HL-60 (cell line): ENCODE measurements at regions not wholly inside any gene's neighbourhood (a gene's known extent, or its start where the extent isn't known, plus 50 kb on each side); places are given as distances from the start of the nearest gene placed in this dataset.

ENCODE experiments used
- DNase-seq, 2 experiments: peaks; one replicate each; pipeline ENCODE4 v3.0.0-alpha.2; 2010 to 2020; ENCODE audit warnings: low read depth in 1 of 2, low spot score in 1 of 2
- H3K27ac ChIP-seq: fragments of 250-450 bp; sonication (Bioruptor Pico); replicated peaks from 2 replicates; pipeline ENCODE4 v1.5.1; 2020; ENCODE audit warnings: mild to moderate bottlenecking, moderate library complexity
- H3K27me3 ChIP-seq: fragments of 250-450 bp; sonication (Bioruptor Pico); 2 replicates; pipeline ENCODE4 v1.5.1; 2021; ENCODE audit warnings: mild to moderate bottlenecking, moderate library complexity; ENCODE audit not compliant: insufficient read depth, poor library complexity, severe bottlenecking
- H3K4me3 ChIP-seq: replicated peaks from 2 replicates; pipeline ENCODE4 v1.5.1; 2011; ENCODE audit warnings: mild to moderate bottlenecking, control low read depth, low read length; ENCODE audit not compliant: insufficient read depth
- CTCF ChIP-seq: IDR thresholded peaks from one replicate; pipeline ENCODE4 v1.5.1; 2011; ENCODE audit warnings: low read length, control low read depth, inconsistent platforms; ENCODE audit not compliant: insufficient read depth
- GABPA ChIP-seq: IDR thresholded peaks from 2 replicates; pipeline ENCODE4 v1.6.1; 2012; ENCODE audit warnings: low read depth
- POLR2AphosphoS5 ChIP-seq: IDR thresholded peaks from 2 replicates; pipeline ENCODE4 v1.6.1; 2012; ENCODE audit warnings: low read depth
- REST ChIP-seq: IDR thresholded peaks from 2 replicates; pipeline ENCODE4 v1.6.1; 2012; ENCODE audit warnings: low read depth; ENCODE audit not compliant: insufficient replicate concordance
- SPI1 ChIP-seq: IDR thresholded peaks from 2 replicates; pipeline ENCODE4 v1.6.1; 2012; ENCODE audit warnings: low read depth, mild to moderate bottlenecking, borderline replicate concordance

GRCh38 chr7:82757-83155 is 109.6 kb upstream of the FAM20C start:
- DNase-seq, result no peak
- TF ChIP-seq GABPA, result no peak
- H3K4me3 ChIP-seq, result no peak overlapping the region
- no peak overlapping the region for H3K27ac ChIP-seq
- no peaks in the 10 kb centered on the region for H3K27me3 ChIP-seq

- DNase-seq, result no peak
- TF ChIP-seq SPI1, result no peak
- TF ChIP-seq CTCF, result no peak
- no peak for TF ChIP-seq REST
- TF ChIP-seq GABPA, result no peak
- TF ChIP-seq POLR2AphosphoS5, result no peak
- Histone ChIP-seq H3K27ac (no peak overlapping the region), H3K4me3 (no peak overlapping the region), H3K27me3 (no peaks in the 10 kb centered on the region)
Measured at GRCh38 chr7:83441-83840, 108.9 kb upstream of the FAM20C start.

- TF ChIP-seq SPI1 (no peak), POLR2AphosphoS5 (no peak), GABPA (no peak), REST (no peak), CTCF (no peak)
- Histone ChIP-seq H3K4me3 (no peak overlapping the region), H3K27me3 (no peaks in the 10 kb centered on the region), H3K27ac (no peak overlapping the region)
- DNase-seq, result no peak
Measured at GRCh38 chr7:83861-84632, 108.3 kb upstream of the FAM20C start.

- Histone ChIP-seq H3K27ac (no peak overlapping the region), H3K27me3 (no peaks in the 10 kb centered on the region), H3K4me3 (no peak overlapping the region)
- TF ChIP-seq GABPA, result no peak
- no peak for TF ChIP-seq REST
- TF ChIP-seq POLR2AphosphoS5, result no peak
- TF ChIP-seq CTCF, result no peak
- no peak for TF ChIP-seq SPI1
- no peak for DNase-seq
Measured at GRCh38 chr7:84633-85020, 107.7 kb upstream of the FAM20C start.
